Prostate gland (tissue), 2 donors: ENCODE measurements at regions not wholly inside any gene's neighbourhood (a gene's known extent, or its start where the extent isn't known, plus 50 kb on each side); places are given as distances from the start of the nearest gene placed in this dataset.

Experiments
- DNase-seq: peaks from one replicate; pipeline ENCODE4 v3.0.0-alpha.2; 2019; ENCODE audit warnings: low spot score
- H3K27ac ChIP-seq, 2 donors: fragments of 200-600 bp; sonication (generic); 2 replicates each; pipeline ENCODE4 v1.5.1; 2017 to 2019
- H3K27me3 ChIP-seq: fragments of 200-600 bp; sonication (generic); replicated peaks from 2 replicates; pipeline ENCODE4 v1.5.1; 2019; ENCODE audit not compliant: insufficient read depth
- H3K36me3 ChIP-seq, 2 donors: fragments of 200-600 bp; sonication (generic); 1 replicate in 1 of 2; 2 replicates in 1 of 2; pipeline versions ENCODE4 v1.5.1 to v1.8.1; 2017 to 2019
- H3K4me1 ChIP-seq: fragments of 200-600 bp; sonication (generic); replicated peaks from 2 replicates; pipeline ENCODE4 v1.5.1; 2019
- H3K4me3 ChIP-seq, 2 donors: fragments of 200-600 bp; sonication (generic); 2 replicates each; pipeline ENCODE4 v1.5.1; 2017 to 2019
- H3K9me3 ChIP-seq: fragments of 200-600 bp; sonication (generic); 2 replicates; pipeline ENCODE4 v1.5.1; 2017
- POLR2A ChIP-seq: fragments of 450-650 bp; IDR thresholded peaks from one replicate; pipeline ENCODE4 v1.6.1; 2016; ENCODE audit warnings: antibody characterized with exemption, mild to moderate bottlenecking
- POLR2AphosphoS5 ChIP-seq: sonication (generic); formaldehyde crosslinking; IDR thresholded peaks from one replicate; pipeline ENCODE4 v1.6.1; 2017; ENCODE audit warnings: antibody characterized with exemption
- WGBS: methylation state at CpG from one replicate; pipeline ENCODE4 v1.1.5; 2018; 5-methylcytosine and 5-hydroxymethylcytosine counted together
- intact Hi-C: fragments of 100-400 bp; cut with DNase I; formaldehyde crosslinking; loops from one replicate; pipeline ENCODE4 v1.14.2; 2022
- TF ChIP-seq, protein P1 (sequence below), 4 experiments: fragments of 200-600 bp in 2 of 4; fragments of 450-650 bp in 2 of 4; sonication (generic) in 2 of 4; IDR thresholded peaks; 1 replicate in 3 of 4; 2 replicates in 1 of 4; pipeline ENCODE4 v1.5.1; 2016 to 2019; ENCODE audit warnings: antibody characterized with exemption in 4 of 4, mild to moderate bottlenecking in 2 of 4, moderate library complexity in 2 of 4

DNA sequence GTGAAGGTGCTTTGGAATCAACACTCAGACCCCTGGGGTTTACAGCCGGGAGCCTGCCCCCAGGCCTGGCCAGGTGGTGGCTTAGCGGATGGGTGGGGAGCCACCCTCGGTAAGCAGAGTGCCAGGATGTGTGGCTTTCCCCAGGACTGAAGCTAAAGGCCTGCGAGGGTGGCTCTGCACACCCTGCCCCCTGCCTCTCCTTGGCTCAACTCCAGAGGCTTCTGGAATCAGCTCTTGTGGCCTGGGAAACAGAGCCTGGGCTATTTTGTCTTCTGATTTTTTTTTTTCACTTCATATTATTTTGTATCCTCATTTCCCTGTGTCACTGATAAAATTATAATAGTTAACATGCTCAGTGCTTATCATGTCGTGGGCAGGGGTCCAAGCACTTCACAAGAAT lies 79.8 kb downstream of the RHOB start:
- DNase-seq, result no peak

DNA sequence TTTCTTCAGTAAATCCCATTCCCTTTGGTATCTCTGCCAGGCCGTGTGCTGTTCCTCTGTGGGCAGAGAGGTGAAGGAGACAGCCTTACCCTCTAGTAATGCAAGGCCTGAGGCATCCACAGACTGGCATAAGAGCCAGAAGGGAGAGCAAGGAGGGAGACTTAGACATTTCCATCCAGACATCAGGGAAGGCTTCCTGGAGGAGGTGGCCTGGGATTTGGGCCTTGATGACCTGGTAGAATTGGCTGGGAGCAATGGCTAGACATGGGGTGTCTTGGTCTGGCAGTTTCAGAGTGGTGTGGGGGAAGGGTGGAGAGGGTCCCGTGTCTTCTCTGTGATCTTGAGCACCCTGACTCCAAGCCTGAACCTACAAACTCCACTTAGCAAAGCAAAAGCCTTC lies 81.8 kb downstream of the RHOB start:
- no peaks in the 10 kb centered on the region for H3K27me3 ChIP-seq
- no peaks in the 10 kb centered on the region for H3K4me1 ChIP-seq
- intact Hi-C loops, result no loop called here
- H3K4me3 ChIP-seq, result no peak overlapping the region
- no peaks in the 10 kb centered on the region for H3K36me3 ChIP-seq
- DNase-seq, result no peak
- TF ChIP-seq, protein P1, sequence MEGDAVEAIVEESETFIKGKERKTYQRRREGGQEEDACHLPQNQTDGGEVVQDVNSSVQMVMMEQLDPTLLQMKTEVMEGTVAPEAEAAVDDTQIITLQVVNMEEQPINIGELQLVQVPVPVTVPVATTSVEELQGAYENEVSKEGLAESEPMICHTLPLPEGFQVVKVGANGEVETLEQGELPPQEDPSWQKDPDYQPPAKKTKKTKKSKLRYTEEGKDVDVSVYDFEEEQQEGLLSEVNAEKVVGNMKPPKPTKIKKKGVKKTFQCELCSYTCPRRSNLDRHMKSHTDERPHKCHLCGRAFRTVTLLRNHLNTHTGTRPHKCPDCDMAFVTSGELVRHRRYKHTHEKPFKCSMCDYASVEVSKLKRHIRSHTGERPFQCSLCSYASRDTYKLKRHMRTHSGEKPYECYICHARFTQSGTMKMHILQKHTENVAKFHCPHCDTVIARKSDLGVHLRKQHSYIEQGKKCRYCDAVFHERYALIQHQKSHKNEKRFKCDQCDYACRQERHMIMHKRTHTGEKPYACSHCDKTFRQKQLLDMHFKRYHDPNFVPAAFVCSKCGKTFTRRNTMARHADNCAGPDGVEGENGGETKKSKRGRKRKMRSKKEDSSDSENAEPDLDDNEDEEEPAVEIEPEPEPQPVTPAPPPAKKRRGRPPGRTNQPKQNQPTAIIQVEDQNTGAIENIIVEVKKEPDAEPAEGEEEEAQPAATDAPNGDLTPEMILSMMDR (IDR thresholded peaks at IDR 0.05), result no peak
- TF ChIP-seq POLR2AphosphoS5 (no peak), POLR2A (no peak)
- WGBS, result 90% methylated on average over 2 of the region's 2 CpGs
- H3K9me3 ChIP-seq, result no peaks in the 10 kb centered on the region
- H3K27ac ChIP-seq, result no peak overlapping the region

More for the DNA sequence above, 79.8 kb downstream of the RHOB start:
- TF ChIP-seq, protein P1 (IDR thresholded peaks at IDR 0.05), result no peak
- TF ChIP-seq POLR2AphosphoS5 (no peak), POLR2A (no peak)
- no peaks in the 10 kb centered on the region for H3K9me3 ChIP-seq
- no peaks in the 10 kb centered on the region for H3K4me1 ChIP-seq
- intact Hi-C loops, result no loop called here
- H3K4me3 ChIP-seq, result no peak overlapping the region
- 54% methylated on average over 5 of the region's 5 CpGs for WGBS
- no peaks in the 10 kb centered on the region for H3K27me3 ChIP-seq
- peak overlapping the region in 1 of 2 donors; percentile 9 for H3K27ac ChIP-seq
- no peaks in the 10 kb centered on the region for H3K36me3 ChIP-seq

DNA sequence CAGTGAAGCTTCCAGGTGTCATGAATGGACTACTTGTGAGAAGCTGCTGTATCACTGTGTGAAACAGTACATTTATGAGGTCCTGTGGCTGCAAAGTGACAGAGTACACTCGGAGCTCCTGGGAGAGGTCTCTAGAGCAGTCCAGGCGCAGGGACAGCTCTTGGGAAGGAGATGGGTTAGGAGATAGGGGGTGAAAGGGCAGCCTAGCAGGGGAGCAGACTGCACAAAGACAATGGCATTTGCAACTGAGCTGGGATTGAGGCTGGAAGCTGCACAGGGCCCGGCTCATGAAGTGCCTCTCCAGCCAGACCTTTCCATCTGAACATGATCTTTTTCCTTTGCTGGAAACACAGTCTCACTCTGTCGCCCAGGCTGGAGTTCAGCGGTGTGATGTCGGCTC lies 83.6 kb downstream of the RHOB start:
- TF ChIP-seq POLR2A (no peak), POLR2AphosphoS5 (no peak)
- TF ChIP-seq, protein P1 (IDR thresholded peaks at IDR 0.05), result no peak
- Histone ChIP-seq H3K27ac (no peak overlapping the region), H3K4me1 (no peaks in the 10 kb centered on the region), H3K9me3 (no peaks in the 10 kb centered on the region), H3K4me3 (no peak overlapping the region), H3K36me3 (no peaks in the 10 kb centered on the region), H3K27me3 (no peaks in the 10 kb centered on the region)
- no peak for DNase-seq
- 89% methylated on average over 6 of the region's 6 CpGs for WGBS
- intact Hi-C loops, result no loop called here

DNA sequence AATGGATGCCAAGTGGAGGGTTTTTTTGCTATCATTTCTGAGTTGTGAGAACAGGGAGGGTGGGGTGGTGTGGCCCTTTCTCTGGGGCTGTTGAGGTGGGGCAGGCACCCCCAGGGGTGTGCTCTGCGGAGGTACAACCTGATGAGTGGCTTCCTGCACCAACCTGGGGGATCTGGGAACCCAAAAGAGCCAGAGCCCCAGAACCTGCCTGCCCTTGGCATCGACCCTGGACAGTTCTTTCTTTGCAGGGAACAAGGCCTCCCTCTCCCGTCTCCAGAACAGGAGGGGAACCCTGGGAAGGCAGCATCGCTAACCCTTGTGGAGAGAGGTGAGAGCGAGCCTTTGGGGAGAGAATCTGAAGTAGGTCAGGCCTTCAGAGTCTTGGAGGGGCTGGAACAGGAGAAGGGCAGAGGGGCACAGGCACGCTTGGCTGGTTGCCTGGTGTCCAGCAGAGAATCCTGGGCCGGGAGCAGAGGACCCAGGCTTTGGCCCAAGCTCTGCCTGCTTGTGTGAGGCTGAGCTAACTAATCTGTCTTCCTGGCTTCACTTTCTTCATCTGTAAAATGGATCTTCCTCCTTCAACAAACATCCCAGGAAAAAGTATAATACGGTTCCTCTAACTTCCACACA lies 84.9 kb downstream of the RHOB start:
- no peak overlapping the region for H3K4me3 ChIP-seq
- intact Hi-C loops, result no loop called here
- no peaks in the 10 kb centered on the region for H3K9me3 ChIP-seq
- peaks cover 8% of the 10 kb centered on the region for H3K4me1 ChIP-seq
- 80% methylated on average over 8 of the region's 8 CpGs for WGBS
- H3K27ac ChIP-seq, result no peak overlapping the region
- no peak for DNase-seq
- no peaks in the 10 kb centered on the region for H3K27me3 ChIP-seq
- H3K36me3 ChIP-seq, result no peaks in the 10 kb centered on the region
- TF ChIP-seq, protein P1 (IDR thresholded peaks at IDR 0.05), result no peak
- TF ChIP-seq POLR2A, result no peak
- TF ChIP-seq POLR2AphosphoS5, result no peak
